ENCODE measurements at regions not wholly inside any gene's neighbourhood (a gene's known extent, or its start where the extent isn't known, plus 50 kb on each side); places are given as distances from the start of the nearest gene placed in this dataset.
"Not testable (repeated sequence)": the region's sequence is repeated elsewhere in the genome, so short reads cannot be mapped to it uniquely, and the experiment has no call there.

- FAIRE-seq (no peak), DNase-seq (ENCODE audit: insufficient read length, low spot score) (no peak)
Measured at GRCh38 chr1:55542901-55543504, 327.8 kb upstream of the USP24 start.

- FAIRE-seq, result no peak
Measured at GRCh38 chr1:55541296-55541695, 326.1 kb upstream of the USP24 start.

GRCh38 chr1:55539652-55540512, 324.7 kb upstream of the USP24 start:
- DNase-seq (ENCODE audit: insufficient read length, low spot score), result no peak
- no peak for FAIRE-seq

More at GRCh38 chr1:55541296-55541695, 326.1 kb upstream of the USP24 start:
- DNase-seq (ENCODE audit: insufficient read length, low spot score), result no peak

- FAIRE-seq (no peak), DNase-seq (ENCODE audit: insufficient read length, low spot score) (no peak)
Measured at GRCh38 chr1:55538428-55538827, 323.3 kb upstream of the USP24 start.

GRCh38 chr1:55536545-55536865, 321.3 kb upstream of the USP24 start:
- DNase-seq (ENCODE audit: insufficient read length, low spot score) (no peak), FAIRE-seq (no peak)

DNA sequence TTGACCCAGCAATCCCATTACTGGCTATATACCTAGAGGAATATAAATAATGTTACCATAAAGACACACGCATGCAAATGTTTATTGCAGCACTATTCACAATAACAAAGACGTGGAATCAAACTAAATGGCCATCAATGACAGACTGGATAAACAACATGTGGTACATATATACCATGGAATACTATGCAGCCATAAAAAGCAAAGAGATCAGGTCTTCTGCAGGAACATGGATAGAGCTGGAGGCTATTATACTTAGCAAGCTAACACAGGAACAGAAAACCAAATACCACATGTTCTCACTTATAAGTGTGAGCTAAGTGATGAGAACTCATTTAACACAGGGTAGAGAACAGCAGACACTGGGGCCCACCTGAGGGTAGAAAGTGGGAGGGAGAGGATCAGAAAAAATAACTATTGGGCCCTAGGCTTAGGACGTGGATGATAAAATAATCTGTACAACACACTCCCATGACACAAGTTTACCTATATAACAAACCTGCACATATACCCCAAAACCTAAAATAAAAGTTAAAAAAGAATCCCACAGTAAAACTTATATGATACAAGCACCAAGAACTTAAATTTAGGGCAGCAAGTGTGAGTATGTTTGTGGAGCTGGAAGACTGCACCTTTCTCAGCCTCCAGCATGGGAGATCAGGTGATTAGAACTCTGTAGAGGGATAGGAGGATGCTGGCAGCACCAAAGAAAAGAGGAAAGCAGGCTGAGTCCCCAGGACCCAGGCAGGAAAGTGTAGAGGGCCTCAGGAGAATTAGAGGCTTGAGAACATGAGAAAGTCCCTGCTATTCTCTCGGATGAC, 320.8 kb upstream of the USP24 start:
- FAIRE-seq (no peak), DNase-seq (ENCODE audit: insufficient read length, low spot score) (no peak)

- FAIRE-seq (no peak), DNase-seq (ENCODE audit: insufficient read length, low spot score) (no peak)
Measured at GRCh38 chr1:55534565-55535121, 319.5 kb upstream of the USP24 start.

GRCh38 chr1:55531644-55532043, 316.5 kb upstream of the USP24 start:
- no peak for FAIRE-seq

GRCh38 chr1:55530749-55531478, 315.8 kb upstream of the USP24 start:
- FAIRE-seq (no peak), DNase-seq (ENCODE audit: insufficient read length, low spot score) (no peak)

More at GRCh38 chr1:55531644-55532043, 316.5 kb upstream of the USP24 start:
- no peak for DNase-seq (ENCODE audit: insufficient read length, low spot score)

DNA sequence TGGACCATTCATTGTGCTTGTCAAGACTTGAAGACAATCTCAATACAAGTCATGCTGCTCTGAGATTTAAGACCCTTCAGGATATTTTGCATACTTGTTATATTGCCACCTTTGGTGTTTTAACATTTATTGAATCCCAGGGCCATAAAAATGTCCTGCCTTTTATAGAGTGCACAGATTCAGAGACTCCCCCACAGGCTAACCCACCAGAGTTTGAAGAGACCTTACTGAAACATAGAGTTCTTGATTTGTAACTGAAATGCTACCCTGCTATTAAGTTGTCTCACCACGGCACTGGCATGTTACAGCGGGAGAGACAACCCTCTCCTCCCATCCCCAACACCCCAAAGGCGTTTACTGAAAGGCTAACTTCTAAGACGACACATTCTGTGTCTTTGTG, 313.9 kb upstream of the USP24 start:
- DNase-seq (ENCODE audit: insufficient read length, low spot score) (no peak), FAIRE-seq (no peak)

- FAIRE-seq (no peak), DNase-seq (ENCODE audit: insufficient read length, low spot score) (no peak)
Measured at GRCh38 chr1:55527831-55528230, 312.7 kb upstream of the USP24 start.

DNA sequence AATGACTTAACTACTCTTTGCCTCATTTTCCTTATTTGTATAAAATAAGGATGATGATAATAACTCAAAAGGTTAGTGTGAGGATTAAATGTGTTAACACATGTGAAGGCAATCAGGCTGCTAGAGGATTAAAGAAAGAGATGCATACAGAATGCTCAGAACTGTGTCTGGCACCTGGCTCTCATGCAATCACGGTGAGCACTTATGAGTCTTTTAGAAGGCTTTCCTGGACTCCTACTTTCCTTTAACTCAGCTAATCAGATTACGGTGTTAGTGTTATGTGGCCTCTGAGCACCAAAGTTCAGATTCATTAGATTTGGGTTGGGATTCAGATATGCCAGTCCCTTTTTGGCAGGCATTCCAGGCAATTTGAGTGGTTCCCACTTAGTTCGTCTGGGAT, 311.6 kb upstream of the USP24 start:
- no peak for DNase-seq (ENCODE audit: insufficient read length, low spot score)
- FAIRE-seq, result no peak

DNA sequence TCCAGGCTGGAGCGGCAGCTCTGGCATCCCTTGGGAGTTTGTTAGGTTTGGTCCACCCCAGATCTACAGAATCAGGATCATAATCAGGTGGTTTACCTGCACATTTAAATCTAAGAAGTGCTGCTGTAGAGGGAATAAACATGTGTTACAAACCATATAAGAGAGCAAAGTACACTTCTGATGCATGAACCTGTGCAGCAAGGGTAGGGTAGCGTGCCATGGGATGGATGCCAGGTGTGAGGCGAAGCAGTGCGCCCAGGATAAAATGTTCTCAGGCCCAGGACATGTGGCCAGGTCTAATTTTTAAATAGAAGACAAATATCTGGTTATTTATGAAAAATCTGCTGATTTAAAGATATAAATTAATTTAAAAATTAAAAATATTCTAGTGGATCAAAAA, 308.8 kb upstream of the USP24 start:
- no peak for FAIRE-seq
- DNase-seq (ENCODE audit: insufficient read length, low spot score), result no peak

DNA sequence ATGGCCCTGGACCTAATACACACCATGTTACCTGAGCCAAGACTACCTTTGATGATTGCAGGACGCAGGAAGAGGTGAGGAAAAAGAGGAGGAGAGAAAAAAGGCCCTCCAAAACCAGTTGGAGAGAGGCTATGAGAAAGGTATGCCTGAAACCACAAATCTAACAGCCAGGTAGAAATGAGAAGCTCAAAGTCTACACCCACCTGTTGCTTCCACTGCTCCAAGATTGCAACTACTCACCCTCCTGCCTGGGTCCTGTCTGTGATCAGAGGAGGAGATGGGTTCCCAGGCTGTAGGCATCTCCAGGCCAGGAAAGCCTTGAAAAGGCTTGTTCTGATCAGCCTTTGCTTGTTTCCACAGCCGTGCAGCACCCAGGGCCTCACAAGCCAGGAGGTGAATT, 307.8 kb upstream of the USP24 start:
- DNase-seq (ENCODE audit: insufficient read length, low spot score) (no peak), FAIRE-seq (no peak)

- FAIRE-seq, result no peak
- no peak for DNase-seq (ENCODE audit: insufficient read length, low spot score)
Measured at GRCh38 chr1:55522353-55522903, 307.3 kb upstream of the USP24 start.

GRCh38 chr1:55520861-55521260, 305.7 kb upstream of the USP24 start:
- DNase-seq (ENCODE audit: insufficient read length, low spot score), result no peak
- FAIRE-seq, result no peak

DNA sequence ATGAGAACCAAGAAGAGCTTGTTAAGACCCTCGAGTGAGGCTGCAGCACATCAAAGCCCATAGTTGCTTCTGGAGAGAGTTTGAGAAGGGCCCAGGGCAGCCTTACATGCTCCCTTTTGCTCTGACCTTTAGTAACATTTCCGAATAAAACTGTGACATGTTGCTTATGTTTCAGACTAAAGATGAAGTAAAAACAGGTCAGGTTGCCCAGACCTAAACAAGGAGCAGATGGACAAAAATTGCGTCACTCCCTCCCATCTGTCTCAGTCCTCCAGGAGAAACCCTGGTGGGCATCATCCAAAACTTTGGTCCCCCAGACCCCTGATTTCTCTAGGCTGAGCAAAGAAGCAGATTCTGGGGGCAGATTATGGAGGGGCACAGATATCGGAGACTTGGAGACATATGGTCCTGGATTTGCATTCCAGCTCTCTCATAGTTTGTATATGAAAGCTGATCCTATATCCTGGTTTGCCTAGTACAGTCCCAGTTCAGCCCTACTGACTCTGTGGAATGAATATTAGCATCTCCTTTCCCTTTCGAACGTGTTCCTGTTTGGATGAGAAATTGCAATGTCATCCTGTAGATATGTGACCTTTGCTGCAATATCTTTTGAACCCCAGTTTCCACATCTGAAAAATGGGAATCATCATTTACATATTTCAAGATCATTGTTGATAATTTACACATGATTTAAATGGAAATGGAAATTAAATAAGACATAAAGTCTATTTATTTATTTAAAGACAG, 304.9 kb upstream of the USP24 start:
- FAIRE-seq (no peak), DNase-seq (ENCODE audit: insufficient read length, low spot score) (no peak)

GRCh38 chr1:55519276-55519675, 304.1 kb upstream of the USP24 start:
- FAIRE-seq (no peak), DNase-seq (ENCODE audit: insufficient read length, low spot score) (no peak)

DNA sequence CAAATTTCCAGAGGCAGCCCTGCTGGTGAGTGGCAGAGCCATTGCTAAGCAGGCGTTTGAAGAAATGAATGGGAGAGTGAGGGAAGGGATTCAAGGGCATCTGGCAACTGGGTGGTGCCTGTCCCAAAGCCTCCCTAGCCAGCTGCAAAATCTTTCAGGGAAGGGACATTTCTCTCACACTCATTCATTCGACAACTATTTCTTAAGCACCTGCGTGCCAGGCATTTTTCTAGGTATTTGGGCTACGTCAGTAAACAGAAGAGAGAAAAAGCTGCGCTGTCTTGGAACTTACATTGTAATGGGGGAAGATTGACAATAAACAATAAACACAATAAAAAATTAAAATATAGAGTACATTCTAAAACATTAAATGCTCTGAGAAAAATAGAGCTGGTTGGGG, 301.9 kb upstream of the USP24 start:
- DNase-seq (ENCODE audit: insufficient read length, low spot score) (no peak), FAIRE-seq (no peak)

DNA sequence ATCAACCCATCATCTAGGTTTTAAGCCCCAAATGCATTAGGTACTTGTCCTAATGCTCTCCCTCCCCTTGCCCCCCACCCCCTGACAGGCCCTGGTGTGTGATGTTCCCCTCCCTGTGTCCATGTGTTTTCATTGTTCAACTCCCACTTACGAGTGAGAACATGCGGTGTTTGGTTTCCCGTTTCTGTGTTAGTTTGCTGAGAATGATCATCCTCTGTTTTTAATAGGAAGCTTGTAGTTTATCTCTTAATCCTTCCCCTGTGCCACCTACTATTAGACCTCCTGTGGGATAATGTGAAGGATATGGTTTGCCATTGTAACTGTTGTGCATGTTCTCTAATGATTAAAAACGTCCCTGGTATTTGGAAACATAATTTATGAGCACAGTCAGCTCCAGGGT, 299.4 kb upstream of the USP24 start:
- DNase-seq (ENCODE audit: insufficient read length, low spot score); FAIRE-seq: not testable (repeated sequence)
